Esophagus muscularis mucosa (tissue), 4 donors: ENCODE measurements at regions not wholly inside any gene's neighbourhood (a gene's known extent, or its start where the extent isn't known, plus 50 kb on each side); places are given as distances from the start of the nearest gene placed in this dataset.

Experiments used
- CTCF ChIP-seq, 3 experiments: fragments of 200-600 bp in 2 of 3; fragments of 450-650 bp in 1 of 3; sonication (generic) in 2 of 3; IDR thresholded peaks; one replicate each; pipeline ENCODE4 v1.5.1; 2017 to 2019; ENCODE audit warnings: antibody characterized with exemption in 3 of 3, mild to moderate bottlenecking in 2 of 3, moderate library complexity in 1 of 3
- EP300 ChIP-seq: sonication (generic); formaldehyde crosslinking; IDR thresholded peaks from one replicate; pipeline ENCODE4 v1.6.1; 2017; ENCODE audit warnings: antibody characterized with exemption
- POLR2A ChIP-seq: fragments of 450-650 bp; IDR thresholded peaks from one replicate; pipeline ENCODE4 v1.6.1; 2017; ENCODE audit warnings: antibody characterized with exemption, moderate library complexity, mild to moderate bottlenecking, low read depth
- POLR2AphosphoS5 ChIP-seq, 2 donors: sonication (generic); formaldehyde crosslinking; IDR thresholded peaks; one replicate each; pipeline ENCODE4 v1.6.1; 2017; ENCODE audit warnings: antibody characterized with exemption in 2 of 2

GRCh38 chr2:117067900-117068299 is 746.6 kb upstream of the DDX18 start:
- TF ChIP-seq POLR2A (no peak), CTCF (IDR thresholded peaks at IDR 0.05) (no peak), POLR2AphosphoS5 (IDR thresholded peaks at IDR 0.05) (no peak), EP300 (no peak)
